ENCODE measurements at regions not wholly inside any gene's neighbourhood (a gene's known extent, or its start where the extent isn't known, plus 50 kb on each side); places are given as distances from the start of the nearest gene placed in this dataset.

GRCh38 chr4:56271131-56271530, 116.2 kb downstream of the AASDH start:
- no peak for TF ChIP-seq CTCF (IDR thresholded peaks at IDR 0.05; ENCODE audit: extremely low read depth, insufficient read depth, missing control alignments)
- no peak for DNase-seq (ENCODE audit: low spot score)
- in situ Hi-C loops (cut with MboI; ENCODE audit: low pct_unique_long_range_greater_than_20kb, low sequenced_read_pairs, unreplicated experiment) = no loop called here

- no peak for DNase-seq (ENCODE audit: low spot score)
- in situ Hi-C loops (cut with MboI; ENCODE audit: low pct_unique_long_range_greater_than_20kb, low sequenced_read_pairs, unreplicated experiment) = no loop called here
- TF ChIP-seq CTCF (IDR thresholded peaks at IDR 0.05; ENCODE audit: extremely low read depth, insufficient read depth, missing control alignments) = no peak
Observed at GRCh38 chr4:56267558-56267957, 119.7 kb downstream of the AASDH start.

- in situ Hi-C loops (cut with MboI; ENCODE audit: low pct_unique_long_range_greater_than_20kb, low sequenced_read_pairs, unreplicated experiment) = no loop called here
- TF ChIP-seq CTCF (IDR thresholded peaks at IDR 0.05; ENCODE audit: extremely low read depth, insufficient read depth, missing control alignments) = no peak
- no peak for DNase-seq (ENCODE audit: low spot score)
Observed at GRCh38 chr4:56264873-56265272, 122.4 kb downstream of the AASDH start.

DNA sequence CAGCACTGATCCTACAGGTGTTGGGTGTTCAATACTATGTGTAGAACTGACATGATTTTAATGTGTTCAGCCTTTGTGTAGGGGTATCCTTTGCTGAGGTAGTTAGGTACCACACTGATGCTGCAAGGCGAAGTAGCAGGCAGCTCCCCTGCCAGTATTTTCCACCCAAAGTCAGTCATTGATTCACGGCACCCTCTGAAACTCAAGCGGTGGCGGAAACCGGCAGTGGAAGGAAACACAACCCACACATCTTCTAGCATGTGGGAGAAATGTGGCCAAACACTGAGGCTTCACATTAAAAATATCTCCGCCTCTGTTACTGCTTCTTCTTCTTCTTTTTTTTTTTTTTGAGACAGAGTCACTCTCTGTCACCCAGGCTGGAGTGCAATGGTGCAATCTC, 126.3 kb downstream of the AASDH start:
- in situ Hi-C loops (cut with MboI; ENCODE audit: low pct_unique_long_range_greater_than_20kb, low sequenced_read_pairs, unreplicated experiment) = no loop called here
- DNase-seq (ENCODE audit: low spot score) = no peak
- TF ChIP-seq CTCF (IDR thresholded peaks at IDR 0.05; ENCODE audit: extremely low read depth, insufficient read depth, missing control alignments) = no peak

DNA sequence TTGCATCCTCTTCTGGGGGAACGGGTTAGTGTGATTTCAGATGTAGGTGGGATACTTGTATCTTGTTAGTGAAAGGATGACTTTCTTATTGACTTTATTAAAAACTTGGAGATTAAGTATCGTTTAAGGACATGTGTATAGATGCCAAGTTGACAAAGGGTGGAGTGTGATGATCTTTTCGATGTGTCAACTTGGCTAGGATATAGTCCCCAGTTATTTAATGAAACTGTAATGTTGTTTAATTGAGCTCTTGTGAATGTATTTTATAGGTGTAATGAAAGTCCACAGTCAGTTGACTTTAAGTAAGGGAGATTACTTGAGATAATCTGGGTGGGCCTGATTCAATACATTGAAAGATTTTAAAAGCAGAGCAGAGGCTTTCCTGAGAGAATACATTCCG, 127.0 kb downstream of the AASDH start:
- no peak for DNase-seq (ENCODE audit: low spot score)
- in situ Hi-C loops (cut with MboI; ENCODE audit: low pct_unique_long_range_greater_than_20kb, low sequenced_read_pairs, unreplicated experiment) = no loop called here
- TF ChIP-seq CTCF (IDR thresholded peaks at IDR 0.05; ENCODE audit: extremely low read depth, insufficient read depth, missing control alignments) = no peak

GRCh38 chr4:56259655-56260054, 127.6 kb downstream of the AASDH start:
- no peak for TF ChIP-seq CTCF (IDR thresholded peaks at IDR 0.05; ENCODE audit: extremely low read depth, insufficient read depth, missing control alignments)
- in situ Hi-C loops (cut with MboI; ENCODE audit: low pct_unique_long_range_greater_than_20kb, low sequenced_read_pairs, unreplicated experiment) = no loop called here
- DNase-seq (ENCODE audit: low spot score) = no peak

DNA sequence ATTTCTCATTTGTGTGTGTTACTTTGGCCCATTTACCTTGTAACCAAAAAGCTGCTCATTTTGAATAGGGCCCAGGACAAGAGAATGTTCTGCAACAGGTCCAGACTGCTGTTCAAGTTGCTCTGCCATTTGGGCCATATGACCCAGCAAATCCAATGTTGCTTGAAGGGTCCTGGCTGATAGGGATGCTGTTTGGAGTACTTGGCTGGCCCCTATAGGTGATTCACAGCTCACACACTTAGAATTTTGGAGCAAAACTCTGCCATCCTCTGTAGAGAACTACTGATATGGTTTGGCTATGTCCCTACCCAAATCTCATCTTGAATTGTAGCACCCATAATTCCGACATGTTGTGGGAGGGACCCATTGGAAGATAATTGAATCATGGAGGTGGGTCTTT, 131.5 kb downstream of the AASDH start:
- no peak for TF ChIP-seq CTCF (IDR thresholded peaks at IDR 0.05; ENCODE audit: extremely low read depth, insufficient read depth, missing control alignments)
- no peak for DNase-seq (ENCODE audit: low spot score)
- in situ Hi-C loops (cut with MboI; ENCODE audit: low pct_unique_long_range_greater_than_20kb, low sequenced_read_pairs, unreplicated experiment) = no loop called here

Measured in GM13977 (cell line).